Kidney (tissue), 13 donors: ENCODE measurements at regions not wholly inside any gene's neighbourhood (a gene's known extent, or its start where the extent isn't known, plus 50 kb on each side); places are given as distances from the start of the nearest gene placed in this dataset.
"Not testable (repeated sequence)": the region's sequence is repeated elsewhere in the genome, so short reads cannot be mapped to it uniquely, and the experiment has no call there.

Source experiments
- DNase-seq, 5 donors: peaks; one replicate each; pipeline ENCODE4 v3.0.0-alpha.2; 2013 to 2020
- FAIRE-seq: peaks from 2 replicates; lab custom pipeline; 2012; peaks lifted over from hg19 to GRCh38; lab: Jason Lieb, UNC
- H3K27ac ChIP-seq, 2 donors: one replicate each; pipeline ENCODE4 v1.7.0; 2013; ENCODE audit warnings: low read depth in 2 of 2, low read length in 2 of 2, inconsistent platforms in 1 of 2
- H3K27me3 ChIP-seq: one replicate; pipeline ENCODE4 v1.7.1; 2013; ENCODE audit warnings: low read length, inconsistent platforms; ENCODE audit not compliant: control insufficient read depth, insufficient read depth
- H3K36me3 ChIP-seq, 3 donors: one replicate each; pipeline versions ENCODE4 v1.7.0 to v1.7.1; 2013; ENCODE audit warnings: low read length in 3 of 3, control low read depth in 1 of 3, inconsistent platforms in 1 of 3; ENCODE audit not compliant: insufficient read depth in 3 of 3, control insufficient read depth in 2 of 3
- H3K4me1 ChIP-seq, 3 donors: one replicate each; pipeline versions ENCODE4 v1.7.0 to v1.7.1; 2013; ENCODE audit warnings: low read length in 3 of 3, inconsistent platforms in 1 of 3, low read depth in 1 of 3; ENCODE audit not compliant: control insufficient read depth in 2 of 3, insufficient read depth in 2 of 3
- H3K4me3 ChIP-seq, 3 donors: one replicate each; pipeline versions ENCODE4 v1.7.0 to v1.8.1; 2013; ENCODE audit warnings: low read length in 3 of 3, control low read depth in 1 of 3, inconsistent platforms in 1 of 3
- H3K9ac ChIP-seq, 3 donors: one replicate each; pipeline versions ENCODE4 v1.7.0 to v1.7.1; 2013; ENCODE audit warnings: low read length in 3 of 3, control low read depth in 1 of 3, inconsistent platforms in 1 of 3
- H3K9me3 ChIP-seq, 3 donors: one replicate each; pipeline versions ENCODE4 v1.7.0 to v1.7.1; 2013; ENCODE audit warnings: low read length in 3 of 3, control low read depth in 1 of 3, inconsistent platforms in 1 of 3; ENCODE audit not compliant: control insufficient read depth in 2 of 3, insufficient read depth in 1 of 3
- intact Hi-C: fragments of 100-400 bp; cut with DNase I; formaldehyde crosslinking; loops from one replicate; pipeline ENCODE4 v1.11.1; 2022
- TF ChIP-seq, protein P1 (sequence below): IDR thresholded peaks from 3 replicates; pipeline ENCODE4 v1.5.1; 2012; ENCODE audit warnings: mild to moderate bottlenecking, moderate library complexity, borderline replicate concordance; ENCODE audit not compliant: insufficient read depth; ENCODE audit errors: extremely low read depth
- donor health status: control.
- donor health status: control.
- donor health status: control.
- donor health status: control.
- donor health status: control.
- donor health status: DM: yes; HTN: yes; CAD: no.
- donor health status: Normal renal cell carcinoma (clear cell type).

- Histone ChIP-seq H3K9me3 (no peaks in the 10 kb centered on the region), H3K9ac (no peak overlapping the region), H3K27ac (no peak overlapping the region), H3K36me3 (no peaks in the 10 kb centered on the region), H3K4me3 (no peak overlapping the region), H3K4me1 (peaks cover 0 to 3% (median 0%) of the 10 kb centered on the region in 3 donors), H3K27me3 (no peaks in the 10 kb centered on the region)
- TF ChIP-seq, protein P1, sequence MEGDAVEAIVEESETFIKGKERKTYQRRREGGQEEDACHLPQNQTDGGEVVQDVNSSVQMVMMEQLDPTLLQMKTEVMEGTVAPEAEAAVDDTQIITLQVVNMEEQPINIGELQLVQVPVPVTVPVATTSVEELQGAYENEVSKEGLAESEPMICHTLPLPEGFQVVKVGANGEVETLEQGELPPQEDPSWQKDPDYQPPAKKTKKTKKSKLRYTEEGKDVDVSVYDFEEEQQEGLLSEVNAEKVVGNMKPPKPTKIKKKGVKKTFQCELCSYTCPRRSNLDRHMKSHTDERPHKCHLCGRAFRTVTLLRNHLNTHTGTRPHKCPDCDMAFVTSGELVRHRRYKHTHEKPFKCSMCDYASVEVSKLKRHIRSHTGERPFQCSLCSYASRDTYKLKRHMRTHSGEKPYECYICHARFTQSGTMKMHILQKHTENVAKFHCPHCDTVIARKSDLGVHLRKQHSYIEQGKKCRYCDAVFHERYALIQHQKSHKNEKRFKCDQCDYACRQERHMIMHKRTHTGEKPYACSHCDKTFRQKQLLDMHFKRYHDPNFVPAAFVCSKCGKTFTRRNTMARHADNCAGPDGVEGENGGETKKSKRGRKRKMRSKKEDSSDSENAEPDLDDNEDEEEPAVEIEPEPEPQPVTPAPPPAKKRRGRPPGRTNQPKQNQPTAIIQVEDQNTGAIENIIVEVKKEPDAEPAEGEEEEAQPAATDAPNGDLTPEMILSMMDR: no peak
- intact Hi-C loops: no loop called here
- FAIRE-seq (no peak), DNase-seq (no peak)
Measured at GRCh38 chr1:185388346-185388745, 71.3 kb upstream of the IVNS1ABP start.

GRCh38 chr1:185385991-185386390 lies 68.9 kb upstream of the IVNS1ABP start:
- H3K4me1 ChIP-seq: peaks cover 0 to 3% (median 0%) of the 10 kb centered on the region in 3 donors
- no peak overlapping the region for H3K4me3 ChIP-seq
- intact Hi-C loops: no loop called here
- H3K36me3 ChIP-seq: no peaks in the 10 kb centered on the region
- H3K9me3 ChIP-seq: no peaks in the 10 kb centered on the region
- no peak overlapping the region for H3K27ac ChIP-seq
- no peak for FAIRE-seq
- no peak overlapping the region for H3K9ac ChIP-seq
- DNase-seq: no peak
- TF ChIP-seq, protein P1: no peak
- H3K27me3 ChIP-seq: no peaks in the 10 kb centered on the region

DNA sequence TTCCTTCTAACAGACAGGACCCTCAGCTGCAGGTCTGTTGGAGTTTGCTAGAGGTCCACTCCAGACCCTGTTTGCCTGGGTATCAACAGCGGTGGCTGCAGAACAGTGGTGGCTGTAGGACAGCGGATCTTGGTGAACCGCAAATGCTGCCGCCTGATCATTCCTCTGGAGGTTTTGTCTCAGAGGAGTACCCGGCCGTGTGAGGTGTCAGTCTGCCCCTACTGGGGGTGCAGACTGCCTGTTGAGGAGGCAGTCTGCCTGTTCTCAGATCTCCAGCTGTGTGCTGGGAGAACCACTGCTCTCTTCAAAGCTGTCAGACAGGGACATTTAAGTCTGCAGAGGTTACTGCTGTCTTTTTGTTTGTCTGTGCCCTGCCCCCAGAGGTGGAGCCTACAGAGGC lies 66.8 kb upstream of the IVNS1ABP start:
- H3K9ac ChIP-seq, intact Hi-C loops, FAIRE-seq, H3K27me3 ChIP-seq, DNase-seq, H3K4me3 ChIP-seq, H3K36me3 ChIP-seq, H3K27ac ChIP-seq, H3K9me3 ChIP-seq, H3K4me1 ChIP-seq: not testable (repeated sequence)

- H3K9me3 ChIP-seq: no peaks in the 10 kb centered on the region
- no peak overlapping the region for H3K9ac ChIP-seq
- no peaks in the 10 kb centered on the region for H3K4me1 ChIP-seq
- H3K36me3 ChIP-seq: no peaks in the 10 kb centered on the region
- no peak for DNase-seq
- no peak overlapping the region for H3K4me3 ChIP-seq
- H3K27ac ChIP-seq: no peak overlapping the region
- TF ChIP-seq, protein P1: no peak
- intact Hi-C loops: no loop called here
- FAIRE-seq: no peak
- no peaks in the 10 kb centered on the region for H3K27me3 ChIP-seq
Measured at GRCh38 chr1:185377831-185378230, 60.8 kb upstream of the IVNS1ABP start.
